ENCODE measurements at regions not wholly inside any gene's neighbourhood (a gene's known extent, or its start where the extent isn't known, plus 50 kb on each side); places are given as distances from the start of the nearest gene placed in this dataset.

GRCh38 chr9:7340451-7340850, 459.1 kb downstream of the DMAC1 start:
- Mint-ChIP-seq H3K9me3 (no peaks in the 10 kb centered on the region), H3K27me3 (no peaks in the 10 kb centered on the region), H3K4me3 (no peak overlapping the region), H3K36me3 (ENCODE audit: low read depth) (no peaks in the 10 kb centered on the region), H3K27ac (no peak overlapping the region), H3K4me1 (ENCODE audit: low read depth) (peaks cover 7% of the 10 kb centered on the region)
- intact Hi-C loops (cut with micrococcal nuclease): no loop called here

GRCh38 chr9:7338586-7339281, 460.8 kb downstream of the DMAC1 start:
- intact Hi-C loops (cut with micrococcal nuclease): no loop called here
- Mint-ChIP-seq H3K9me3 (no peaks in the 10 kb centered on the region), H3K27ac (no peak overlapping the region), H3K4me3 (no peak overlapping the region), H3K27me3 (no peaks in the 10 kb centered on the region), H3K4me1 (ENCODE audit: low read depth) (peaks cover 7% of the 10 kb centered on the region), H3K36me3 (ENCODE audit: low read depth) (no peaks in the 10 kb centered on the region)

- intact Hi-C loops (cut with micrococcal nuclease): no loop called here
- H3K4me1 Mint-ChIP-seq (ENCODE audit: low read depth): no peaks in the 10 kb centered on the region
- H3K36me3 Mint-ChIP-seq (ENCODE audit: low read depth): no peaks in the 10 kb centered on the region
Observed at GRCh38 chr9:7336356-7337065, 463.1 kb downstream of the DMAC1 start.

GRCh38 chr9:7333719-7334118, 465.9 kb downstream of the DMAC1 start:
- Mint-ChIP-seq H3K9me3 (no peaks in the 10 kb centered on the region), H3K4me3 (no peak overlapping the region), H3K36me3 (ENCODE audit: low read depth) (no peaks in the 10 kb centered on the region), H3K27ac (no peak overlapping the region), H3K4me1 (ENCODE audit: low read depth) (no peaks in the 10 kb centered on the region), H3K27me3 (no peaks in the 10 kb centered on the region)
- intact Hi-C loops (cut with micrococcal nuclease): no loop called here

More at GRCh38 chr9:7336356-7337065, 463.1 kb downstream of the DMAC1 start:
- no peak overlapping the region for H3K27ac Mint-ChIP-seq
- no peaks in the 10 kb centered on the region for H3K9me3 Mint-ChIP-seq
- no peaks in the 10 kb centered on the region for H3K27me3 Mint-ChIP-seq
- H3K4me3 Mint-ChIP-seq: no peak overlapping the region

- Mint-ChIP-seq H3K4me1 (ENCODE audit: low read depth) (no peaks in the 10 kb centered on the region), H3K36me3 (ENCODE audit: low read depth) (no peaks in the 10 kb centered on the region), H3K27me3 (no peaks in the 10 kb centered on the region), H3K27ac (no peak overlapping the region), H3K4me3 (no peak overlapping the region), H3K9me3 (no peaks in the 10 kb centered on the region)
- intact Hi-C loops (cut with micrococcal nuclease): no loop called here
Observed at GRCh38 chr9:7332780-7333179, 466.8 kb downstream of the DMAC1 start.

GRCh38 chr9:7328453-7328852, 471.1 kb downstream of the DMAC1 start:
- no peaks in the 10 kb centered on the region for H3K27me3 Mint-ChIP-seq
- no peaks in the 10 kb centered on the region for H3K9me3 Mint-ChIP-seq
- intact Hi-C loops (cut with micrococcal nuclease): no loop called here
- H3K36me3 Mint-ChIP-seq (ENCODE audit: low read depth): no peaks in the 10 kb centered on the region
- H3K27ac Mint-ChIP-seq: no peak overlapping the region
- no peak overlapping the region for H3K4me3 Mint-ChIP-seq
- H3K4me1 Mint-ChIP-seq (ENCODE audit: low read depth): no peaks in the 10 kb centered on the region

- no peaks in the 10 kb centered on the region for H3K4me1 Mint-ChIP-seq (ENCODE audit: low read depth)
- H3K9me3 Mint-ChIP-seq: no peaks in the 10 kb centered on the region
- intact Hi-C loops (cut with micrococcal nuclease): no loop called here
- H3K36me3 Mint-ChIP-seq (ENCODE audit: low read depth): no peaks in the 10 kb centered on the region
- H3K27me3 Mint-ChIP-seq: no peaks in the 10 kb centered on the region
- no peak overlapping the region for H3K27ac Mint-ChIP-seq
- H3K4me3 Mint-ChIP-seq: no peak overlapping the region
Observed at GRCh38 chr9:7325995-7326394, 473.6 kb downstream of the DMAC1 start.

- intact Hi-C loops (cut with micrococcal nuclease): no loop called here
- H3K4me1 Mint-ChIP-seq (ENCODE audit: low read depth): no peaks in the 10 kb centered on the region
- no peak overlapping the region for H3K4me3 Mint-ChIP-seq
- H3K9me3 Mint-ChIP-seq: no peaks in the 10 kb centered on the region
- no peaks in the 10 kb centered on the region for H3K36me3 Mint-ChIP-seq (ENCODE audit: low read depth)
- H3K27me3 Mint-ChIP-seq: no peaks in the 10 kb centered on the region
- H3K27ac Mint-ChIP-seq: no peak overlapping the region
Observed at GRCh38 chr9:7324152-7324598, 475.4 kb downstream of the DMAC1 start.

- no peak overlapping the region for H3K4me3 Mint-ChIP-seq
- H3K36me3 Mint-ChIP-seq (ENCODE audit: low read depth): no peaks in the 10 kb centered on the region
- no peaks in the 10 kb centered on the region for H3K27me3 Mint-ChIP-seq
- H3K27ac Mint-ChIP-seq: no peak overlapping the region
- H3K9me3 Mint-ChIP-seq: no peaks in the 10 kb centered on the region
- H3K4me1 Mint-ChIP-seq (ENCODE audit: low read depth): no peaks in the 10 kb centered on the region
- intact Hi-C loops (cut with micrococcal nuclease): no loop called here
Observed at GRCh38 chr9:7320841-7321240, 478.7 kb downstream of the DMAC1 start.

- Mint-ChIP-seq H3K4me1 (ENCODE audit: low read depth) (no peaks in the 10 kb centered on the region), H3K9me3 (no peaks in the 10 kb centered on the region), H3K4me3 (no peak overlapping the region), H3K27ac (no peak overlapping the region), H3K27me3 (no peaks in the 10 kb centered on the region), H3K36me3 (ENCODE audit: low read depth) (no peaks in the 10 kb centered on the region)
- intact Hi-C loops (cut with micrococcal nuclease): no loop called here
Observed at GRCh38 chr9:7320139-7320538, 479.4 kb downstream of the DMAC1 start.

GRCh38 chr9:7318920-7319319, 480.7 kb downstream of the DMAC1 start:
- H3K27me3 Mint-ChIP-seq: no peaks in the 10 kb centered on the region
- H3K4me1 Mint-ChIP-seq (ENCODE audit: low read depth): no peaks in the 10 kb centered on the region
- no peak overlapping the region for H3K4me3 Mint-ChIP-seq
- no peak overlapping the region for H3K27ac Mint-ChIP-seq
- intact Hi-C loops (cut with micrococcal nuclease): no loop called here
- H3K36me3 Mint-ChIP-seq (ENCODE audit: low read depth): no peaks in the 10 kb centered on the region
- peaks cover 8% of the 10 kb centered on the region for H3K9me3 Mint-ChIP-seq

- intact Hi-C loops (cut with micrococcal nuclease): no loop called here
- peaks cover 27% of the 10 kb centered on the region for H3K9me3 Mint-ChIP-seq
- H3K4me3 Mint-ChIP-seq: no peak overlapping the region
- H3K4me1 Mint-ChIP-seq (ENCODE audit: low read depth): no peaks in the 10 kb centered on the region
- no peaks in the 10 kb centered on the region for H3K27me3 Mint-ChIP-seq
- no peak overlapping the region for H3K27ac Mint-ChIP-seq
- no peaks in the 10 kb centered on the region for H3K36me3 Mint-ChIP-seq (ENCODE audit: low read depth)
Observed at GRCh38 chr9:7316967-7317366, 482.6 kb downstream of the DMAC1 start.

GRCh38 chr9:7316166-7316795, 483.3 kb downstream of the DMAC1 start:
- no peak overlapping the region for H3K27ac Mint-ChIP-seq
- no peaks in the 10 kb centered on the region for H3K27me3 Mint-ChIP-seq
- H3K4me3 Mint-ChIP-seq: no peak overlapping the region
- no peaks in the 10 kb centered on the region for H3K4me1 Mint-ChIP-seq (ENCODE audit: low read depth)
- intact Hi-C loops (cut with micrococcal nuclease): no loop called here
- H3K9me3 Mint-ChIP-seq: peaks cover 31% of the 10 kb centered on the region
- no peaks in the 10 kb centered on the region for H3K36me3 Mint-ChIP-seq (ENCODE audit: low read depth)

GRCh38 chr9:7315746-7316145, 483.8 kb downstream of the DMAC1 start:
- Mint-ChIP-seq H3K9me3 (peaks cover 36% of the 10 kb centered on the region), H3K27me3 (no peaks in the 10 kb centered on the region), H3K36me3 (ENCODE audit: low read depth) (no peaks in the 10 kb centered on the region), H3K4me3 (no peak overlapping the region), H3K4me1 (ENCODE audit: low read depth) (no peaks in the 10 kb centered on the region), H3K27ac (no peak overlapping the region)
- intact Hi-C loops (cut with micrococcal nuclease): no loop called here
